ENCODE measurements at regions not wholly inside any gene's neighbourhood (a gene's known extent, or its start where the extent isn't known, plus 50 kb on each side); places are given as distances from the start of the nearest gene placed in this dataset.

GRCh38 chr22:47275605-47276449 is 513.4 kb downstream of the TBC1D22A start:
- intact Hi-C loops (cut with DNase I), result no loop called here
- H3K27me3 ChIP-seq, result peaks cover 0 to 29% (median 5%) of the 10 kb centered on the region in 9 donors

DNA sequence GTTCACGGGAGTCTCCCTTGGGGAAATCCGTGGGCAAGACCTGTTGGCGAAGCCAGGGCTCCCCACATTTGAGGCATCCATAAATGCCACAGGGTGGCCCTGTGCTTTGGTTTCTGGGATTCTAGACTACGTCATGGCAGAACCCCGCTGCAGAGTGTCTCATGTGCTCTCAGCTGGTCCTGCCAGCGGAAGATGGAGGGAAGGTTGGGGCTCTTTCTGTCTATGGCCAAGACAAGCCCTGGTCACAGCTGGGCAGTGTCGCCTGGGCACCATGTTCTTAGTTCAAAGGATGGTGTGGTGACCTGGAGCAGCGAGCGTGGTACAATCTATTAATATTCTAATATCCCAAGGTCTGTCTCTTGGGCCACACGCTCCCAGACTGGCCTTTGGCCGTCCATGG is 511.7 kb downstream of the TBC1D22A start:
- 88 to 90% (median 89%) methylated on average over 10 to 11 of the region's 11 CpGs for WGBS, 4 donors
- TF ChIP-seq POLR2A (IDR thresholded peaks at IDR 0.05), result no peak
- TF ChIP-seq, protein P1, sequence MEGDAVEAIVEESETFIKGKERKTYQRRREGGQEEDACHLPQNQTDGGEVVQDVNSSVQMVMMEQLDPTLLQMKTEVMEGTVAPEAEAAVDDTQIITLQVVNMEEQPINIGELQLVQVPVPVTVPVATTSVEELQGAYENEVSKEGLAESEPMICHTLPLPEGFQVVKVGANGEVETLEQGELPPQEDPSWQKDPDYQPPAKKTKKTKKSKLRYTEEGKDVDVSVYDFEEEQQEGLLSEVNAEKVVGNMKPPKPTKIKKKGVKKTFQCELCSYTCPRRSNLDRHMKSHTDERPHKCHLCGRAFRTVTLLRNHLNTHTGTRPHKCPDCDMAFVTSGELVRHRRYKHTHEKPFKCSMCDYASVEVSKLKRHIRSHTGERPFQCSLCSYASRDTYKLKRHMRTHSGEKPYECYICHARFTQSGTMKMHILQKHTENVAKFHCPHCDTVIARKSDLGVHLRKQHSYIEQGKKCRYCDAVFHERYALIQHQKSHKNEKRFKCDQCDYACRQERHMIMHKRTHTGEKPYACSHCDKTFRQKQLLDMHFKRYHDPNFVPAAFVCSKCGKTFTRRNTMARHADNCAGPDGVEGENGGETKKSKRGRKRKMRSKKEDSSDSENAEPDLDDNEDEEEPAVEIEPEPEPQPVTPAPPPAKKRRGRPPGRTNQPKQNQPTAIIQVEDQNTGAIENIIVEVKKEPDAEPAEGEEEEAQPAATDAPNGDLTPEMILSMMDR (IDR thresholded peaks at IDR 0.05), result no peak
- H3K4me3 ChIP-seq, result no peak overlapping the region
- DNase-seq, result no peak
- H3K36me3 ChIP-seq, result no peaks in the 10 kb centered on the region
- H3K27ac ChIP-seq, result no peak overlapping the region
- no peak for ATAC-seq
- peaks cover 0 to 13% (median 0%) of the 10 kb centered on the region in 12 donors for H3K9me3 ChIP-seq
- peaks cover 0 to 7% (median 0%) of the 10 kb centered on the region in 12 donors for H3K4me1 ChIP-seq
- intact Hi-C loops (cut with DNase I), result no loop called here
- peaks cover 0 to 26% (median 5%) of the 10 kb centered on the region in 9 donors for H3K27me3 ChIP-seq

More at GRCh38 chr22:47275605-47276449, 513.4 kb downstream of the TBC1D22A start:
- H3K27ac ChIP-seq, result no peak overlapping the region
- H3K4me1 ChIP-seq, result peaks cover 0 to 7% (median 0%) of the 10 kb centered on the region in 12 donors
- H3K9me3 ChIP-seq, result peaks cover 0 to 8% (median 0%) of the 10 kb centered on the region in 12 donors
- 36 to 56% (median 51%) methylated on average over 8 to 12 of the region's 12 CpGs for WGBS, 4 donors
- no peak for ATAC-seq
- no peak overlapping the region for H3K4me3 ChIP-seq
- H3K36me3 ChIP-seq, result no peaks in the 10 kb centered on the region
- DNase-seq, result peak in 1 of 5 donors; percentile 20
- TF ChIP-seq, protein P1 (IDR thresholded peaks at IDR 0.05), result peak in 1 of 12 donors; percentile 8
- no peak for TF ChIP-seq POLR2A (IDR thresholded peaks at IDR 0.05)

GRCh38 chr22:47270463-47271135 is 508.1 kb downstream of the TBC1D22A start:
- intact Hi-C loops (cut with DNase I), result no loop called here
- ATAC-seq (no peak), DNase-seq (no peak)
- no peak for TF ChIP-seq POLR2A (IDR thresholded peaks at IDR 0.05)
- TF ChIP-seq, protein P1 (IDR thresholded peaks at IDR 0.05), result no peak
- Histone ChIP-seq H3K27me3 (peaks cover 0 to 4% (median 0%) of the 10 kb centered on the region in 9 donors), H3K36me3 (no peaks in the 10 kb centered on the region), H3K4me3 (no peak overlapping the region), H3K9me3 (peaks cover 0 to 22% (median 0%) of the 10 kb centered on the region in 12 donors), H3K4me1 (no peaks in the 10 kb centered on the region), H3K27ac (no peak overlapping the region)
- WGBS, 4 donors, result 83 to 92% (median 90%) methylated on average over 14 of the region's 14 CpGs

DNA sequence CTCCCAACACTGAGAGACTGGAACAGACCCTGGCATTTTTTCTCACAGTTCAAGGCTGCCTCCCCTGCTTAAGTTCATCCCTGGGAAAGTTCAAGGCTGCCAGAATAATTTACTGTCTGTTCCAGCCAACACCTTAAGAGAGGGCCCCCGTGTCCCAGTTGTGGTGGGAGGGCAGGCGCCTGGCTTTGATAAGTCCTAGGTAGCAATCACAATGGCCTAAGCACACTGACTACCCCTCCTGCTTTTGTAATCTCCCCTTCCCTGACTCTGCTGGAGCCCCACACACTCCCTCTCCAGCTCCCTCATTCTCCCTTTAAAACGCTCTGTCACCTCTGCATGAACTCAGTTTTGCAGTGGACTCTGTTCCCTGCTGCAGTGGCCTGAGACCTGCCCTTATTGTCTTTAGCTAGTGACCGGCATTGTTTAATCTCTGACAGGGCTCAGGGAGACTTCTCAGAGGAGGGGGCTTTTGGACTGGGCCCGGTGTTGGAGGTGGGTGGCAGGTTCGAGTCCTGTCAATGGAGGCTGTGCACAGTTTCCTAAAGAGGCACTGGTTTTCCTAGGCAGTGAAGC is 507.2 kb downstream of the TBC1D22A start:
- WGBS, 4 donors, result 81 to 90% (median 83%) methylated on average over 6 of the region's 6 CpGs
- H3K4me1 ChIP-seq, result no peaks in the 10 kb centered on the region
- intact Hi-C loops (cut with DNase I), result no loop called here
- no peak for TF ChIP-seq POLR2A (IDR thresholded peaks at IDR 0.05)
- TF ChIP-seq, protein P1 (IDR thresholded peaks at IDR 0.05), result no peak
- no peaks in the 10 kb centered on the region for H3K36me3 ChIP-seq
- no peak overlapping the region for H3K4me3 ChIP-seq
- H3K9me3 ChIP-seq, result peaks cover 0 to 22% (median 0%) of the 10 kb centered on the region in 12 donors
- peaks cover 0 to 4% (median 0%) of the 10 kb centered on the region in 9 donors for H3K27me3 ChIP-seq
- no peak for ATAC-seq
- no peak for DNase-seq
- no peak overlapping the region for H3K27ac ChIP-seq

Data from heart left ventricle (tissue), 16 donors.